ENCODE measurements at regions not wholly inside any gene's neighbourhood (a gene's known extent, or its start where the extent isn't known, plus 50 kb on each side); places are given as distances from the start of the nearest gene placed in this dataset.

DNA sequence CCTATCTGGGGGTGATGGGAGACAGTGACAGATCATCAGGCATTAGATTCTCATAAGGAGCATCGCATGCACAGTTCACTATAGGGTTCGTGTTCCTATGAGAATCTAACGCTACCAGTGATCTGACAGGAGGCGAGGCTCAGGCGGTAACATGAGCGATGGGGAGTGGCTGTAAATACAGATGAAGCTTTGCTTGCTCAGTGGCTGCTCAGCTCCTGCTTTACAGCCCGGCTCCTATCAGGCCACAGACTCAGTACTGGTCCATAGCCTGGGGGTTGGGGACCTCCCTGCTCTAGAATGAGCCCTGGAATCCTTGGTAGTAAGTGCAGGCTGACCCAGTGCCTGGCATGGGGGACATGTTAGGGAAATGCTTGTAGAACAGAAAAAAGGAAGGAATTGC lies 426.0 kb downstream of the TYW1 start:
- no peak for DNase-seq (ENCODE audit: low spot score)

DNA sequence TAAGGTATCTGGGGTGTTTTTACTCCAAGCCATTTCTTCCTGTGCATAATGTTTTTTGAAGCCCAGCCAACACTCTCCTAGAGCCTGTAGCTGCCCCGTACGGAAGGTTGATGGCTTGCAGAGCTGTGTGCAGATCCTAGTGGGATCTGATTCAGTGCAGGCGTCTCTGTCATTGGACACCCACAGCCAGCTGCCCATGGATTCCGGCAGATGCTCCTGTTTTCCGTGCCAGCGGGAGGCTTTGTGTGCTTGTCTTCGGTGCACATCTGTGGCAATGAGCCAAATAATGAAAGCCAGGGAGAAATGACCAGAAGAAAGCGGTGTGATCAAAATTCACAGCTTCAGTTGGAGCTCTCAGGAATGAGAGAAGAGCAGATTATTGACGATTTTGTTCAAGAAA lies 426.4 kb downstream of the TYW1 start:
- DNase-seq (ENCODE audit: low spot score): no peak

DNA sequence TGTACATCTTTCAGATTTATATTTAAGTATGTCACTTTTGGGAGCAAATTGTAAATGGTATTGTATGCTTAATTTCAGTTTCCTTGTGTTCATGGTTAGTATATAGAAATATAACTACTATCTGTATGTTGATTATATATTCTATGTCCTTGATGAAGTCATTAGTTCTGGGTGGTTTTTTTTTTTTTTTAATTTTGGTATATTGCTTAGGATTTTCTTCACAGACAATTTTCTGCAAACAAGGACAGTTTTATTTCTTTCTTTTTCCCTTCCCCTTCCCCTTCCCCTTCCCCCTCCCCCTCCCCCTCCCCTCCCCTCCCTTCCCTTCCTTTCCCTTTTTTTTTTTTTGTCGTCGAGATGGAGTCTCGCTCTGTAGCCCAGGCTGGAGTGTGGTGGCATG lies 430.0 kb downstream of the TYW1 start:
- no peak for DNase-seq (ENCODE audit: low spot score)

DNA sequence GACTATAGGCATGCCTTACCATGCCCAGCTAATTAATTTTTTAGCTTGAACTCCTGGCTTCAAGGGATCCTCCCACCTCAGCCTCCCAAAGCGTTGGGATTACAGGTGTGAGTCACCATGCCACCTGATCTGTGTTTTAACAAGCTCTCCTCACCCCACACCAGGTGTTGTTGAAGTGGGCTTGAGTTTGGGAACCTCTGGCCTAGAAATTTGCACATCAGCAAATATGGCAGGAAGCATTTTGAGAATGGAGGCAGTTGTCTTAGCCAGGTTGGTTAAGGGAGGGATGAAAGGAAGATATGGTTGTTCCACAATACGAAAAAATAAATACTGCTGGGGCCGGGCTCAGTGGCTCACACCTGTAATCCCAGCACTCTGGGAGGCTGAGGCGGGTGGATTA lies 433.1 kb downstream of the TYW1 start:
- no peak for DNase-seq (ENCODE audit: low spot score)

DNA sequence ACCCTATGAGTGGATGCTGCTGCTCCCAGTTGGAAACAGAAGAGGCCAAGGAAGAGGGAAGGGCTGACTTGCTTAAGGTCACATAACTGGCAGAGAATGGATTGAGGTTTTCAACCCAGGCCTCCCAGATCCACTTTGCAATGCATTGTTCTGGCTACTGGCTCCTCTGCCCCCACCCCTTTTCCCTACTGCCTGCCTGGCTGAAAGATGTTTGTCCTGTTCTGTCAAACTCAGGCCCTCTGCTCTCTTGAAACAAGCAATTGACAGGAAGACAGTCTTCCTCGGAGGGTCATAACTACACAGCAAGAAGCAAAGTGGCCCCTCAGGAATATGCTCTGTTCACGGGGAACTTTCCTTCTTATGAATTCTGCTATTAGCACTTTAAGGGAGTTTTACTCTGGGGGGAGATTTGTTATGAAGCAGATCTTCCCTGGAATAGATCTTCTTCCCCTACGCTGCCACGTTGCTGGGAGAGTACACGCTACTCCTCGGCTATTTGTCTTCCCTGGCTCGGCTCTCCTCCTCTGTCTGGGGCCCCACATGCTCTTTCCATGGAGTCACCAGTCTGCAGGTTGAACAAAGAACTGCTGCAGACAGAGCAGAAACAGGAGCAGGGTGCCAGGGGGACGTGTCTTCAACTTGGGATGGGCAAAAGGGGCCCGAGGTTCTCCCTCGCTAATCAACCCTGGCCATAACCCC lies 436.1 kb downstream of the TYW1 start:
- DNase-seq (ENCODE audit: low spot score): no peak

DNA sequence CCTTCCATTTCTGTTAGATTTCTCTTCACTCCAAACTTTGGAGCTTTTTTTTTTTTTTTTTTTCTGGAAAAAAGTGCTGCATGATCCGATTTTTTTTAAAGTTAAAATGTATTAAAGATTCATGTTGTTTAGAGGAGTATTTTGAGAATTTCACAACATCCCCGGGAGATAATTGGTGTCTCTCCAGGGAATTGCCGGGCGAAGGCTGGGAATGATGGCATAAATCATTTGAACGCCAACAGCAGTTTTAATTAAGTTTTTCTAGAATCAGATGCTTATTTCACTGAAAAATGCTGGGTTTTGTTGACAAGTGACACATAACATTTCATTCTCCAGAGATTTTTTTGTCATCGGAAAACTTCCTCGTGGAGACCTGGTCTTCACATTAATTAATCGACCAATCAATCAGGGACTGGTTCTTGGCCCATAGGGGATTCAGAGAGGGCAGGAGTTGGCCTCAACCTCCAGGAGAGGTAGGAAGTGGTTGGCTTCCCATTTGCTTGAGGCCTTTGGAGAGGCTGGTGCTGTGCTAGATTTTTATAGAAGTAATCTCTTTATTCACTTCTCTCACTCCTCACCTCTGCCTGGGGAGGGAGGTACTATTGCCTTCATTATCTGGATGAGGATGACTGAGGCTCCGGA lies 439.4 kb downstream of the TYW1 start:
- DNase-seq (ENCODE audit: low spot score): no peak

DNA sequence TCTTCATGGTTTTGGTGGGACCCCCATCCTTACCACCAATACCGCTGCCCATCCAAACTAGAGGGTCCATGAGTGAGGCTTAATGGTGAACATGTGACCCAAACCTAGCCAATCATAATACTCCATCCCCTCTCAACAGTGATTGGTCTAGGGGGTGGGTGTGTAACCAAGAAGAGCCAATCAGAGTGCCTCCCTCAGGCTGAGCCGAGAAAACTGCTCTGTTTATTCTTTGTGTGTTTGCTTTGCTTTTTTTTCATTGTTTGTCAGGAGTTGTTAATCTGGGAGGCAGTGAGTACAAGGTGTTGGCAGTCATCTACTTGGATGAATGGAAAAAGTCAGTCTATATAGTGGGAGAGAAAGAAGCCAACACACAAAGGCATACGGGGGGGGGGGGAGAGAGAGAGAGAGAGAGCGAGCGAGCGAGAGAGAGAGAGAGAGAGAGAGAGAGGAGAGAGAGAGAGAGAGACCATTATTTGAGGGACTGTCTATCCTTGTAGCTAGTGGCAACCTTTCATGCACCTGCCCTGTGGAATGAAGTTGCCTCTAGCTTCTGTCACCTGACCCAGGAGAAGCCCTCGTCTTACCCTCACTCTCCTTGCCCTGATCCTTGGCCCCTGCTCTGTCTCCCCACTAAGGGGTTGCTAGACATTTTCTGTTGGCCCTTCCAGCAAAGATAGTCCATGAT lies 441.7 kb downstream of the TYW1 start:
- DNase-seq (ENCODE audit: low spot score): no peak

DNA sequence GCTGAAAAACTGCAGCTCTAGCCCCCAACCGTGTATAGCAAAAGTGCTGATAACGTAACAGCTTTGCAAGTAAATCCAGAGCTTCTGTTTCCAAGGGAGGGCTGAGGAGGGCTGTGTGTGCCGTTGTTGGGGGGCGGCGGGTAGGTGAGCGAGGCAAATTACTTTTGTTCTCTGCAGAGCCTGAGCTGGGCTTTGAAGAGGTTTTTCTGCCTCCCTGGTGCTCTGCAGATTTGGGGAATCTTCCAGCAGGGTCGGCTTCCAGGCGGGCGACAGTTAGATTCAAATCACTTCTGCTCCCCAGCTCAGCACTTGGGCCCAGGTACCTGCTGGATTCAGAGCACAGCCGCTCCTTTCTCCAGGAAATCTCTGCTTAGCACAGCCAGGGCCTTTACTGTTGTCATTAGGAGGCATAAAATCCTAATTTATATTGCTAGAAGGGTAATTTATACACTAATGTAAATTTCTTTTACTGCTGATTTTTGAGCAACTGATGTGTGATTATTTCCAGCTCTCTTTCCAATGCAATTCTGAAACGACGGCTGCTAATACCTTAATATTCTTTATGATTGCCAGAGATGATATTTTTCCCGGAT lies 442.4 kb downstream of the TYW1 start:
- DNase-seq (ENCODE audit: low spot score): no peak

DNA sequence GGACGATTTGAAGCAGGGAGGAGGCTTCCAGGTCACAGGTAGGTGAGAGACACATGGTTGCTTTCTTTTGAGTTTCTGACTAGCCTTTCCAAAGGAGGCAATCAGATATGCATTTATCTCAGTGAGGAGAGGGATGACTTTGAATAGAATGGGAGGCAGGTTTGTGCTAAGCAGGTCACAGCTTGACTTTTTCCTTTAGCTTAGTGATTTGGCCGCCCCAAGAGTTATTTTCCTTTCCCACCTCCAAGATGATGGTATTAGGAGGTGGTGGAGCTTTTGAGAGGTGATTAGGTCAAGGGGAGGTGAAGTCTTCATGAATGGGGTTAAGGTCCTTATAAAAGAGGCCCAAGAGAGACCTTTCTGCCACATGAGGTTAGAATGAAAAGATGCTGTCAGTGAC lies 443.7 kb downstream of the TYW1 start:
- no peak for DNase-seq (ENCODE audit: low spot score)

DNA sequence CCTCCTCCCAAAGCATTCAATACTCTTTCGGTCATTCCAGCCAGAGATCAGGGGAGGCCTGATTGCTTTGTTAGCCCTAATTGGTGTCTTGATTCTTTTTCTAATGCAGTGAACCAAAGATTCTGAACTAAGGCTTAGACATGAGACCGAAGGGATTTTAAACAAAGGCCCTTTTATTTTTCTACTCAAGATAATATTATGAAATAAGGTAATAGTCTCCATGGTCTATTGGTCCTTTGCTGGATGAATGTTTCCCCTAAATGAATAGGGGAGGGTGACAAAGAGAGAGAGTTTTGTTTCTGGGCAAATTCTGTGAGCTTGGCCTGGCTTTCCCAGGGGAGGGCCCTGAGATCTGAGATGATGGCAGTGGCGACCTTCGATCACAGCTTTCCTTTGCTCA lies 449.1 kb downstream of the TYW1 start:
- DNase-seq (ENCODE audit: low spot score): no peak

DNA sequence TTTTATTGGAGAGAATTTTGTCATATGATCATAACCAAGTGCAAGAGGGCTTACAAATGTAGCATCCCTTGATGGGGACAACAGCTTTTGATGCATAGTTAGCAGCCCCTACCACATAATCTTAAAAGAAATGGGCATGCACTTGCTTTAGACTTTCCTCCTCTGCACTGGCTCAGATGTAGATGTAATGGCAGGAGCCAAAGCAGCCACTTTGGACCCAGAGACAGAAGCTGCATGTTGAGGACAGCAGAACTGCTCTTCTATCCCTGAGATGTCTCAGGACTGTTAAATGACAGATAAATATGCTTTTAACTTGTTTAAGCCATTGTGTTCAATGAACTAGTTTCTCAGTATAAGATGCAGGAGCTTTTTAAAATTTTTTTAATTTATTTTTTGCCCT lies 450.7 kb downstream of the TYW1 start:
- DNase-seq (ENCODE audit: low spot score): no peak

DNA sequence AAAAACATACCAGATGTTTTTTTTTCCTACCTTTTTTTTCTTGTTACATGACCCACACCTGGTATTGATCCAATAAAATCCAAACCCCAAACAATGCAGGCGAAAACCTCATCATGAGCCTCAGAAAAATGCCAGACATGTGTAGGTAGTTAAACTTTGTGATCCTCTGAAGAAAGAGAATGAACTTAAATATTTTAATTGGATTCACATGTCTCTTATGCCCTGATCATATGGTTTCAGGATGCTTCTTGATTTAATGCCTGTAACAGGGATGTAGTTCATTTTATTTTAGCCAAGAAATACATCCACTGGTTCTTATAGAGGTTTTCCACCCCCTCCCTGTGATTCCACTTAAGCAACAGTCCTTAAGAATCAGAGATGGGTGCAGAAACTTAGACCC lies 451.6 kb downstream of the TYW1 start:
- DNase-seq (ENCODE audit: low spot score): no peak

DNA sequence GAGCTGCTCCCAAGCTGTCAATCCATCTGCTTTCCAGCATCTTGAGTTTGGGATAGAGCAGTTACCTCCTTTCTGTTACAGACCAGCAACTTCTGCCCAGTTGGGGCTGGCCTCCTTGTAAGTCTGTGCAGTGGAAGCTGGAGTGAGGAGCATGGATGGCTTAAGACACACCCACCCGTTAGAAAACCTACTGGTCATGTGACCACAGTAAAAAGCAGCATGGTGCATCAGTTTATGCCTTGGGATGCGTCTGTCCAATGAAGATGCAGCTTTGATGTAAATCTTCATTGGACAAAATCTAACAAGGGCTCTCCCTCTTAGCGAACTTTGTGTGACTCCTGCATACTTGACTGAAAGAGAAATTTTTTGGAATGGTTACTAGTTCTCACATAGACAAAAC lies 453.5 kb downstream of the TYW1 start:
- DNase-seq (ENCODE audit: low spot score): no peak

DNA sequence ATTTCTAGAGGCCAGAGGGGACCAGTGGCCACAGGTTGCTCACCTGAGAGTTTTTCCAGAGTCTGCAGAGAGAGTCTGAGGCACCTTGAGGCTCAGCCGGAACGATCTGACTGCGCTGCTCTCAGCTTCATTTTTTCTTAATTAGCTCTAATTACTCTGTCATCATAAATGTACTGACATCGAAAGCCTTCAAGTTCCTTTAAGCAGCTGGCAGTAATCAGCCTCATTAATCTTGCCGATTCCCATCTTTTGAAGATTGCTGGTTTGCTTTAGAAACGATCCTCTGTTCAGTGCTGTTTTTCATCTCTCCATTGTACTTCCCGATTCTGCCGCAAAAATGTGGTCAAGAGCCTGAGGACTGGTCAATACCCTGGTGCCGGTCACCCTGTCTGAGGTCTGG lies 454.7 kb downstream of the TYW1 start:
- no peak for DNase-seq (ENCODE audit: low spot score)

DNA sequence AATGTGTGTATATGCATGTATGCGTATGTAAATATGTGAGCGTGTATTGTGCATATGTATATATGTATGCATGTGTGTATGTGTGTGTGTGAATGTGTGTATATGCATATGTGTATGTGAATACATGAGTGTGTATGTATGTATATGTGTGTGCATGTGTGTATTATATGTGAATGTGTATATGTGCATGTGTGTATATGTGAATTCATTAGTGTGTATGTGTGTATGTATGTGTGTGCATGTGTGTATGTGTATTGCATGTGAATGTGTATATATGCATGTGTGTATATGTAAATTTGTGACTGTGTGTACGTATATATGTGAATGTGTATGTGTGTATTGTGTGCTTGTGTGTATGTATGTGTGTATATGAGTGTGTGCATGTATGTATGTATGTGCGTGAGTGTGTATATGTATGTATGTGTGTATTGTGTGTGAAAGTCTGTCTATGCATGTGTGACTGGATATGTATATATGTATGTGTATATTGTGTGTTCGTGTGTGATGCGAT lies 455.9 kb downstream of the TYW1 start:
- no peak for DNase-seq (ENCODE audit: low spot score)

DNA sequence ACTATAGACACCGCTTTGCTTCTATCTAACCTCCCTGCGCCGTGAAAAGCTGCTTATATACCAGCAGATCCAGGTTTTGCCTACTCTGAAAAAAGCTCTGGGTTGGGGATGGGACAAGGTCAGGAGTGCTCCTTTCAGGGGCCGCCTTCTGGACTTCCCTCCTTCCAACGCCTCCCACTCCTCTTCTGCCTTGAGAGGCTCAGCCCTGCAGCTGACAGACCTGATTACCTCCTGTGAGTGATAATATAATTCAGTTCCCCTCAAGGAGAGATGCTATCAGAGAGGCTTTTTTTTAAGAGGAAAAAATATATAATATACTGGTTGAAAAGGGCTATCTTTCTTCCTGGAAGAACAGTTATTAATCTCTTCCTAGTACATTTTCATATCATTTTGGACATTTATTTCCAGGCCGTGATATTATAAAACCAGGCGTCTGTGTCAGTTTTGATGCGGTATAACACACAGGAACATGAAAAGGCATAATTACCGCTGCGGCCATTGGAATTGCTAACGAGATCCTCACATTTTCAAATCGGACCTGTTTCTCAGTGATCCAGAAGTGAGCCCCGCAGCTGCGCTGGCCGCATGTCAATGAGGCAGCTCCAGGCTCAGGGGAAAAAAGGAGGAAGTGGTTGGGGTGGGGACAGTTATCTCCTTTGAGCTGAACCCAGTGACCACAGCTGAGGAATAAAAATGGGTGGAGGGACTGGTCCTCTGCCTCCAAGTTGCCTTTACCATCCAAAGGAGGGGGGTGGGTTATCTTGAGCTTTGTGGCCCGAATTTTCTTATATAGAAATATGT lies 457.1 kb downstream of the TYW1 start:
- DNase-seq (ENCODE audit: low spot score): no peak

DNA sequence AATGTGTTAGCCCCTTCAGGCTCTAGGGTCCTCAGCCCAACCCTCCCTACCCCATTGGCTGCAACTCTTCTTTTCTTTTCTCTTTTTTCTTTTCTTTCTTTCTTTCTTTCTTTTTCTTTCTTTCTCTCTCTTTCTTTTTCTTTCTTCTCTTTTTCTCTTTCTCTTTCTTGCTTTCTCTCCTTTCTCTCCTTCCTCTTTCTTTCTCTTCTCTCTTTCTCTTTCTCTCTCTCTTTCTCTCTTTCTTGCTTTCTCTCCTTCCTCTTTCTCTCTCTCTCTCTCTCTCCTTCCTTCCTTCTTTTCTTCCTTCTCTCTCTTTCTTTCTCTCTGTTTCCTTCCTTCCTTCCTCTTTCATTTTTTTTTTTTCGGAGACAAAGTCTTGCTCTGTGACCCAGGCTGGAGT lies 458.9 kb downstream of the TYW1 start:
- DNase-seq (ENCODE audit: low spot score): no peak

DNA sequence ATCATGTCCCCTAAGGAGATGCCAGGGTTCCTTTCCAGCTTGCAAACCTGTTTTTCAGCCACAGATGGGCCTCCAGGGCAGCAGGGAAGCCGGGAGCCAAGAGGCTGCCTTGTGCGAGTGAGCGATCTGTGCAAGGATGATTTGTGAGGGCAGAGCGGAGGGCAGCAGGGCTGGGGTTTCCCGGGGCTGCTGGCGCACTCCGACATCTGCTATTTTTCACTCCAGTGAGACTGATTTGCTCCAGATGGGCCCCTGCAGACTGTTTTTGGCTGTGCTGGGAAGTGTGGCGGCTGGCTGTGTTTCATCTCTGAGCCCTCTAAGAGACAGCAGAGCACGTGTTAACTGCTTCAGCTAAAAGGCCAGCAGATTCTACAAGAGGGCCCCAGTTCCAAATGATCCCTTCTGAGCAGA lies 466.2 kb downstream of the TYW1 start:
- no peak for DNase-seq (ENCODE audit: low spot score)

DNA sequence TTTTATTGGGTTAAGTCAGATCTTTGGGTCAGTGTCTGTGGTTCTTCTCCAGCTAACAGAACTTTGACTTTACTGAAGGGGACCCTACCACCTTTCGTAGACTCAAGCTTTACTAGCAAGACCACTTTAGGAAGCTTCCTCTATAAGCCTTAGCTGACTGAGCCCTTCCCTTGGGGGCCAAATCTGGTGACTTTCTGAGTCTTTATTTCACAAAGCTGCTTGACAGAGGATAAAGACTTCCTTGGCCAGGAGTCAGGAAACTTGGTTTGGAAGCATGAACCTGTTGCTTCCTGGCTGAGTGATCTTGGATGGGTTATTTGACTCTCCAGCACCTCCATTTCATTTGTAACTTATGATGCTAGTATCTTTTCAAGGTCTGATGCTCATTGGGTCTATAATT lies 466.7 kb downstream of the TYW1 start:
- no peak for DNase-seq (ENCODE audit: low spot score)

DNA sequence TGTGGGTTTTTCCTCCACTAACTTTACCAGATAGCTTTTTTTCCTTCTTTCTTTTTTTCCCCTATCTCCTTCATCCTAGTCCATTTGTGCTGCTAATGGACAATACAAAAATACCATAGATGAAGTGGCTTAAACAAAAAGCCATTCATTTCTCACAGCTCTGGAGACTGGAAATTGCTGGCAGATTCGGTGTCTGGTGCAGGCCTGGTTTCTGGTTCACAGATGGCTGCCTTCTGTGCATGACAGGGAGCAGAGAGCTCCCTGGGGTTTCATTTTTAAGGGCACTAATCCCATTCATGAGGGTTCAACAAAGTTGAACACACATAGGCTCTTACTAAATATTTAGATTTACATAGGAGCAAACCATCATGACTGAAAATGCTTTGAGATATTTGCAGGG lies 467.4 kb downstream of the TYW1 start:
- DNase-seq (ENCODE audit: low spot score): no peak

DNA sequence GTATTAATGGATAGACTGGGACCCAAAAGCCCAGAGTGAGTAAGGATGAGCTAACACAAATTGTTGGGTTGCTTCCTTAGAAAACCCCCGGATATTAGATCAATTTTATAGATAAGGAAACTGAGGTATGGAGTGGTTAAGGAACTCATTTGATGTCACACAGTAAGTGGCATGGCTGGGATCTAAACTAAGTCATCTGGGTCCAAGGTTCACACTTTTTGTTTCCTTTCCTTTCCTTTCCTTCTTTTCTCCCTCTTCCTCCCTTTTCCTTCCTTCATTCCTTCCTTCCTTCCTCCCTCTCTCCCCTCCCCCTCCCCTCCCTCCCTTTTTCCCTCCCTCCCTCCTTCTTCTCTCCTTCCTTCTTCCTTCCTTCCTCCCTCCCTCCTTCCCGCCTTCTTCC lies 469.5 kb downstream of the TYW1 start:
- DNase-seq (ENCODE audit: low spot score): no peak

DNA sequence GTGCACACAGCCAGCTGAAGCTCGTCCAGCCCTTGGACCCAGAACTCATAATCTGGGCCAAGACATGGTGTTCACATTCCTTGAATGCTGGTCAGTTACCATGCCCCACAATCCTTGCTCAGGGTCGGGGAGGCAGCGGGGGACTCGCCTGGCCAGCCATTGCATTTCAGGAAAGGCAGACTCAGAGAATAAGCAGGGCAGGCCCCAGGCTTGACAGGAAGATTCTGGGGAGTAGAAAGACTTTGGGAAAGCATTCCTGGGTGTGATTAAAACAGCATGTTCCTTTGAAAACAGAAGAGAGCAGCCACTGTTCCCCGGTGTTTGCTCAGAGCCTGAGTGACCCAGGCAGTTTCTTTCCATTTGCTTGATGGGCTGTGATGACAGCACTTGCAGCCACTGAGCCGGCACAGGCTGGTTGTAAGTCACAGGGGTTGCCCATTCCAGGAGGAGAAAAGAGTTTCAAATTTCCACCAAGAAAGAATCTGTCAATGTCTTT lies 473.7 kb downstream of the TYW1 start:
- DNase-seq (ENCODE audit: low spot score): no peak

All from COLO829 (cell line).